ENCODE measurements at regions not wholly inside any gene's neighbourhood (a gene's known extent, or its start where the extent isn't known, plus 50 kb on each side); places are given as distances from the start of the nearest gene placed in this dataset.
"Not testable (repeated sequence)": the region's sequence is repeated elsewhere in the genome, so short reads cannot be mapped to it uniquely, and the experiment has no call there.

GRCh38 chr6:140258302-140258701 is 883.9 kb upstream of the CITED2 start:
- peak; percentile 8 for TF ChIP-seq POLR2AphosphoS5 (IDR thresholded peaks at IDR 0.05)
- H3K27ac ChIP-seq; H3K9me3 ChIP-seq; intact Hi-C loops (cut with DNase I); DNase-seq (ENCODE audit: low spot score); H3K4me1 ChIP-seq (replicated peaks); H3K27me3 ChIP-seq (replicated peaks; ENCODE audit: insufficient read depth); H3K4me3 ChIP-seq; H3K36me3 ChIP-seq: not testable (repeated sequence)
- WGBS = 42% methylated on average over 4 of the region's 6 CpGs

GRCh38 chr6:140256248-140256647 is 881.8 kb upstream of the CITED2 start:
- H3K27ac ChIP-seq = no peak overlapping the region
- DNase-seq (ENCODE audit: low spot score) = no peak
- no peaks in the 10 kb centered on the region for H3K36me3 ChIP-seq
- TF ChIP-seq POLR2A (IDR thresholded peaks at IDR 0.05) (no peak), CTCF (IDR thresholded peaks at IDR 0.05) (no peak)
- no peaks in the 10 kb centered on the region for H3K27me3 ChIP-seq (replicated peaks; ENCODE audit: insufficient read depth)
- no peaks in the 10 kb centered on the region for H3K9me3 ChIP-seq
- no peak overlapping the region for H3K4me3 ChIP-seq
- no peaks in the 10 kb centered on the region for H3K4me1 ChIP-seq (replicated peaks)
- intact Hi-C loops (cut with DNase I) = no loop called here
- 89% methylated on average over 2 of the region's 2 CpGs for WGBS

GRCh38 chr6:140253096-140253495 is 878.6 kb upstream of the CITED2 start:
- Histone ChIP-seq H3K27ac (no peak overlapping the region), H3K36me3 (no peaks in the 10 kb centered on the region), H3K4me1 (replicated peaks) (no peaks in the 10 kb centered on the region), H3K27me3 (replicated peaks; ENCODE audit: insufficient read depth) (no peaks in the 10 kb centered on the region), H3K9me3 (no peaks in the 10 kb centered on the region), H3K4me3 (no peak overlapping the region)
- intact Hi-C loops (cut with DNase I) = no loop called here
- TF ChIP-seq CTCF (IDR thresholded peaks at IDR 0.05) = no peak
- TF ChIP-seq POLR2AphosphoS5 (IDR thresholded peaks at IDR 0.05) = no peak
- TF ChIP-seq POLR2A (IDR thresholded peaks at IDR 0.05) = no peak
- DNase-seq (ENCODE audit: low spot score) = no peak
- WGBS = 89% methylated on average over 1 of the region's 1 CpG

GRCh38 chr6:140252099-140252498 is 877.7 kb upstream of the CITED2 start:
- Histone ChIP-seq H3K36me3 (no peaks in the 10 kb centered on the region), H3K27me3 (replicated peaks; ENCODE audit: insufficient read depth) (no peaks in the 10 kb centered on the region), H3K4me3 (no peak overlapping the region), H3K27ac (no peak overlapping the region), H3K9me3 (no peaks in the 10 kb centered on the region), H3K4me1 (replicated peaks) (no peaks in the 10 kb centered on the region)
- intact Hi-C loops (cut with DNase I) = no loop called here
- no peak for DNase-seq (ENCODE audit: low spot score)
- 74% methylated on average over 2 of the region's 2 CpGs for WGBS
- no peak for TF ChIP-seq CTCF (IDR thresholded peaks at IDR 0.05)
- TF ChIP-seq POLR2AphosphoS5 (IDR thresholded peaks at IDR 0.05) = no peak
- TF ChIP-seq POLR2A (IDR thresholded peaks at IDR 0.05) = no peak

GRCh38 chr6:140245296-140246040 is 871.0 kb upstream of the CITED2 start:
- TF ChIP-seq CTCF (IDR thresholded peaks at IDR 0.05) (no peak), POLR2A (IDR thresholded peaks at IDR 0.05) (no peak), POLR2AphosphoS5 (IDR thresholded peaks at IDR 0.05) (no peak)
- DNase-seq (ENCODE audit: low spot score) = no peak
- Histone ChIP-seq H3K9me3 (no peaks in the 10 kb centered on the region), H3K27ac (no peak overlapping the region), H3K36me3 (no peaks in the 10 kb centered on the region), H3K4me1 (replicated peaks) (no peaks in the 10 kb centered on the region), H3K27me3 (replicated peaks; ENCODE audit: insufficient read depth) (no peaks in the 10 kb centered on the region), H3K4me3 (no peak overlapping the region)
- WGBS = 53% methylated on average over 8 of the region's 8 CpGs
- intact Hi-C loops (cut with DNase I) = no loop called here
